ENCODE measurements at regions not wholly inside any gene's neighbourhood (a gene's known extent, or its start where the extent isn't known, plus 50 kb on each side); places are given as distances from the start of the nearest gene placed in this dataset.

DNA sequence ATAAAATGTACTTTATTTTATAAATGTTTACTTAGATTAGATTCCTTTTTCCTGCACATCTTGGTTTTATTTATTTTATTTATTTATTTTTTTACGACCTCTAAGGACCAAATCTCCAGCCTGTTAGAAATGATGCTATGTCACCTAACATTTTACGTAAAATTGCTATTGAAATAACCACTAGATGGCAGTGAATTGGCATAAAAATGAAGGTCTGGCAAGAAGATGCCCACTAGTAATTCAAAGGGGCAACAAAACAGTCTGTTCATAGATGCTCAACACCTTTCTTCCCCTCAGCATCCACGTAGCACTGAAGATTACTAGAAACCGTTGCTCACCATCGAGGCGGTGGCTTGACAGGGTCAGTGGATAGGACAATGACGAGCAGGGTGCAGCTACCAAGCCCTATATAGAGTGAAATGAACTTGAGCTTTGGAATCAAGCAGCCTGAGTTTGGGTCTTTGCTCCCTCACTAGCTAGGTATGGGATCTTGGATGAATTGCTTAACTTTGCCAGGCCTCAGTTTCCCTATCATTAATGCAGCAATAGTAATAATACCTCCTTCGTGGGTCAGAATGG lies 128.7 kb upstream of the L3MBTL4 start:
- TF ChIP-seq POLR2AphosphoS5 (IDR thresholded peaks at IDR 0.05; ENCODE audit: borderline replicate concordance, low read depth, low read length) (no peak), FOXP2 (optimal IDR thresholded peaks at IDR 0.05; ENCODE audit: control extremely low read depth, extremely low read length, insufficient read depth) (no peak), EZH2 (IDR thresholded peaks at IDR 0.05) (no peak)
